ENCODE measurements at regions not wholly inside any gene's neighbourhood (a gene's known extent, or its start where the extent isn't known, plus 50 kb on each side); places are given as distances from the start of the nearest gene placed in this dataset.

DNA sequence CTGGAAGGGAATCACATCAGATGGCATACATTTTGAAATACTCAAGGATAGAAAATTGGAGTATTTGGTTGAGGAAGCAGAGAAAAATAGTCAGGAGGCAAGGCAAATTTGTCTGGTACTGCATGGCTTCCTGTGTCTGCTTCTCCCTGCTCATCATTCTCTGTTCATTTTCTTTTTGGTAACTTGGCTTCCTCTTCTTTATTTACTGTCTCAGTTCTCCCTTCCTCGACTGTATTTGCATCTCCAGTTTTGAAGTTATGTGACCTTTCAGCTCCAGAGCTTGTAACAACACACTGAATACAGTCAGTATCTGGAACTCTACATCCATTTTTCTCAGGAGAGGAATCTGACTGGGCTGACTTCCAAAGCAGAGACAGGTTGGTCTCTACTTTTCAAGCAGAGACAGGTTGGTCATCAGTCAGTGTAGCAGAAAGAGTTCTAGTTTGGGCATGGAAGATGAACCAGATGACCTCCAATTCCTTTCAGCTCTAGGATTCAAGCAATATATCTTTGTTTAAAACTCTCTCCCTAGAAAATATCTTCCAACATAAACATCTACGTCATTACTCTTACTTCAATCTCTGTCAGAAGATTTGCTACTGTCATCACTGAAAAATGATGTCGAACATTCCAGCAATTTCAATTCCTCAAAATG lies 571.2 kb downstream of the ADGRL2 start:
- TF ChIP-seq, protein P1, sequence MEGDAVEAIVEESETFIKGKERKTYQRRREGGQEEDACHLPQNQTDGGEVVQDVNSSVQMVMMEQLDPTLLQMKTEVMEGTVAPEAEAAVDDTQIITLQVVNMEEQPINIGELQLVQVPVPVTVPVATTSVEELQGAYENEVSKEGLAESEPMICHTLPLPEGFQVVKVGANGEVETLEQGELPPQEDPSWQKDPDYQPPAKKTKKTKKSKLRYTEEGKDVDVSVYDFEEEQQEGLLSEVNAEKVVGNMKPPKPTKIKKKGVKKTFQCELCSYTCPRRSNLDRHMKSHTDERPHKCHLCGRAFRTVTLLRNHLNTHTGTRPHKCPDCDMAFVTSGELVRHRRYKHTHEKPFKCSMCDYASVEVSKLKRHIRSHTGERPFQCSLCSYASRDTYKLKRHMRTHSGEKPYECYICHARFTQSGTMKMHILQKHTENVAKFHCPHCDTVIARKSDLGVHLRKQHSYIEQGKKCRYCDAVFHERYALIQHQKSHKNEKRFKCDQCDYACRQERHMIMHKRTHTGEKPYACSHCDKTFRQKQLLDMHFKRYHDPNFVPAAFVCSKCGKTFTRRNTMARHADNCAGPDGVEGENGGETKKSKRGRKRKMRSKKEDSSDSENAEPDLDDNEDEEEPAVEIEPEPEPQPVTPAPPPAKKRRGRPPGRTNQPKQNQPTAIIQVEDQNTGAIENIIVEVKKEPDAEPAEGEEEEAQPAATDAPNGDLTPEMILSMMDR (IDR thresholded peaks at IDR 0.05; ENCODE audit: low read depth, low read length, poor library complexity, severe bottlenecking): no peak
- TF ChIP-seq EZH2phosphoT487 (IDR thresholded peaks at IDR 0.05; ENCODE audit: borderline replicate concordance, low read length): no peak
